ENCODE measurements at regions not wholly inside any gene's neighbourhood (a gene's known extent, or its start where the extent isn't known, plus 50 kb on each side); places are given as distances from the start of the nearest gene placed in this dataset.
"Not testable (repeated sequence)": the region's sequence is repeated elsewhere in the genome, so short reads cannot be mapped to it uniquely, and the experiment has no call there.

- no peak overlapping the region for H3K27ac ChIP-seq
- no peak overlapping the region for H3K4me3 ChIP-seq
- DNase-seq = no peak
- no peaks in the 10 kb centered on the region for H3K4me1 ChIP-seq
- no peaks in the 10 kb centered on the region for H3K27me3 ChIP-seq
- H3K9me3 ChIP-seq = peaks cover 0 to 2% (median 0%) of the 10 kb centered on the region in 4 donors
- no peaks in the 10 kb centered on the region for H3K36me3 ChIP-seq
- intact Hi-C loops (cut with DNase I) = no loop called here
- TF ChIP-seq POLR2A (IDR thresholded peaks at IDR 0.05) (no peak), POLR2AphosphoS5 (IDR thresholded peaks at IDR 0.05) (no peak), CTCF (IDR thresholded peaks at IDR 0.05) (no peak), EP300 (IDR thresholded peaks at IDR 0.05) (no peak)
Measured at GRCh38 chr10:55803055-55803454, 558.0 kb downstream of the ZWINT start.

GRCh38 chr10:55801353-55801661 lies 559.8 kb downstream of the ZWINT start:
- no peaks in the 10 kb centered on the region for H3K27me3 ChIP-seq
- WGBS, 2 donors = 39 to 71% methylated on average over 2 of the region's 2 CpGs
- intact Hi-C loops (cut with DNase I) = no loop called here
- no peaks in the 10 kb centered on the region for H3K4me1 ChIP-seq
- no peak overlapping the region for H3K27ac ChIP-seq
- H3K4me3 ChIP-seq = no peak overlapping the region
- DNase-seq = no peak
- no peak for TF ChIP-seq POLR2A (IDR thresholded peaks at IDR 0.05)
- TF ChIP-seq EP300 (IDR thresholded peaks at IDR 0.05) = no peak
- TF ChIP-seq CTCF (IDR thresholded peaks at IDR 0.05) = no peak
- no peak for TF ChIP-seq POLR2AphosphoS5 (IDR thresholded peaks at IDR 0.05)
- peaks cover 0 to 2% (median 0%) of the 10 kb centered on the region in 4 donors for H3K9me3 ChIP-seq
- H3K36me3 ChIP-seq = no peaks in the 10 kb centered on the region

DNA sequence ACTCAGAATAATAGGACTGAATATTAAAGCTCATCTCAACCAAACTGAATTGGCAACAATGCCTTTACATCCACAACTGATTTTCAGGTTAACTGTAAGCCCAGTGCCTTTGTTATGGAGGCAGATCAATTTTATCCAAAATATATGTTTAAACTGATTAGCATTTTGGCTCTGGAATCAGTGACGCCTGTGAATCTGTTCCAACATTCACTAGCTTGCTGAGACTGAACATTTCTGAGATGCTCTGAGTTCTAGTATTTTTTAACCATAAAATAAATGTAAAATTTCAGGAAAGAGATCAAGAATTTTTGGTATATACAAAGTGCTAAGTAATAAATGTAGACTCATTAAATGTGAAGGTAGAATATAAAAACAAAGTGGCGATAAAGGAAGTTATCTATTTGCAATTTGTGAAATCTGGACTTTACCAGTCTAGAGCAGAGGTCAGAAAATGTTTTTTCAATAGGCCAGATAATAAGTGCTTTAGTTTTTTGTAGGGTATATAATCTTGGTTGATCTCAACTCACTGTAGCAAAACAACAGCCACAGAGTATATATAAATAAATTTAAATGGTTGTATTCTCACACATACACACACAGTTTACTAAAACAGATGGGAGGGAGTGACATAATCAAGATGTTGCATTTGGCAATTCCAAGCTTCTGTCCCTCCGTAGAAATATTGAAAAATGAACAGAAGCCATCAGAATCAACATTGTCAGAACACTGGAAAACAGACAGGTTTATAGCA lies 560.3 kb downstream of the ZWINT start:
- intact Hi-C loops (cut with DNase I) = no loop called here
- H3K27me3 ChIP-seq = no peaks in the 10 kb centered on the region
- H3K27ac ChIP-seq = no peak overlapping the region
- no peak for TF ChIP-seq POLR2A (IDR thresholded peaks at IDR 0.05)
- 52 to 63% methylated on average over 3 of the region's 3 CpGs for WGBS, 2 donors
- no peaks in the 10 kb centered on the region for H3K36me3 ChIP-seq
- H3K4me3 ChIP-seq = no peak overlapping the region
- peaks cover 0 to 2% (median 0%) of the 10 kb centered on the region in 4 donors for H3K9me3 ChIP-seq
- no peaks in the 10 kb centered on the region for H3K4me1 ChIP-seq
- DNase-seq = no peak

DNA sequence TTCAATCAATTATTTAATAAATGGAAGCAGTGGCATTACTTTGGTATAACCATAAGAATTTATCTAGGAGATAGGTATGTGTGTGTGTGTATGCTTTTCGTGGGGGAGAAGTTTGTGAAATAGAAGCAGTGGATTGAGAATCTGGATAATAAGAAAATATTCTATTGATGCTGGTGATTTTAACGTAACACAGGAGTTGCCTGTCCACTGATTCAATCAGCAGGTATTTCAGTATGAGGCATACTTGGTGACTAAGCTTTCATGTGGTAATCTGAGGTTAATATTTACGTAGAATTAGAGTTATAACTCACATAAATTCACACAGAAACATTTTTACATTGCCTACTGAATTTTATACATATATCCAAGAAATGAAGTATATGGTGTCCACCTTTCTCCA lies 568.0 kb downstream of the ZWINT start:
- intact Hi-C loops (cut with DNase I) = no loop called here
- Histone ChIP-seq H3K9me3 (no peaks in the 10 kb centered on the region), H3K27me3 (no peaks in the 10 kb centered on the region), H3K4me1 (no peaks in the 10 kb centered on the region), H3K27ac (no peak overlapping the region), H3K36me3 (no peaks in the 10 kb centered on the region), H3K4me3 (no peak overlapping the region)
- 70 to 84% methylated on average over 3 of the region's 3 CpGs for WGBS, 2 donors
- TF ChIP-seq POLR2A (IDR thresholded peaks at IDR 0.05) (no peak), CTCF (IDR thresholded peaks at IDR 0.05) (no peak), POLR2AphosphoS5 (IDR thresholded peaks at IDR 0.05) (no peak), EP300 (IDR thresholded peaks at IDR 0.05) (no peak)
- DNase-seq = no peak

- DNase-seq; H3K27ac ChIP-seq; H3K27me3 ChIP-seq; H3K36me3 ChIP-seq; H3K9me3 ChIP-seq; H3K4me3 ChIP-seq; H3K4me1 ChIP-seq; intact Hi-C loops (cut with DNase I): not testable (repeated sequence)
- WGBS, 2 donors = 47 to 67% methylated on average over 1 of the region's 1 CpG
Measured at GRCh38 chr10:55790276-55790675, 570.8 kb downstream of the ZWINT start.

- no peaks in the 10 kb centered on the region for H3K27me3 ChIP-seq
- no peak overlapping the region for H3K4me3 ChIP-seq
- H3K36me3 ChIP-seq = no peaks in the 10 kb centered on the region
- intact Hi-C loops (cut with DNase I) = no loop called here
- no peaks in the 10 kb centered on the region for H3K4me1 ChIP-seq
- DNase-seq = no peak
- no peaks in the 10 kb centered on the region for H3K9me3 ChIP-seq
- 66 to 81% methylated on average over 3 of the region's 3 CpGs for WGBS, 2 donors
- H3K27ac ChIP-seq = no peak overlapping the region
- TF ChIP-seq POLR2A (IDR thresholded peaks at IDR 0.05) = no peak
- no peak for TF ChIP-seq EP300 (IDR thresholded peaks at IDR 0.05)
- no peak for TF ChIP-seq CTCF (IDR thresholded peaks at IDR 0.05)
- no peak for TF ChIP-seq POLR2AphosphoS5 (IDR thresholded peaks at IDR 0.05)
Measured at GRCh38 chr10:55786461-55787050, 574.5 kb downstream of the ZWINT start.

Data from sigmoid colon (tissue), 6 donors.